ENCODE measurements at regions not wholly inside any gene's neighbourhood (a gene's known extent, or its start where the extent isn't known, plus 50 kb on each side); places are given as distances from the start of the nearest gene placed in this dataset.

- no peak for TF ChIP-seq CREB1 (IDR thresholded peaks at IDR 0.05; ENCODE audit: low read depth)
- no peak for TF ChIP-seq EGR1 (IDR thresholded peaks at IDR 0.05)
- no peak for TF ChIP-seq TAF1 (IDR thresholded peaks at IDR 0.05; ENCODE audit: low read depth)
- no peak for TF ChIP-seq REST (IDR thresholded peaks at IDR 0.05; ENCODE audit: low read depth)
- TF ChIP-seq USF1 (IDR thresholded peaks at IDR 0.05), result no peak
- no peak for TF ChIP-seq CEBPB (IDR thresholded peaks at IDR 0.05)
- TF ChIP-seq TEAD4 (IDR thresholded peaks at IDR 0.05), result no peak
- no peak for TF ChIP-seq RAD21 (IDR thresholded peaks at IDR 0.05; ENCODE audit: low read depth)
- no peak for TF ChIP-seq MAX (IDR thresholded peaks at IDR 0.05)
- no peak for TF ChIP-seq EP300 (IDR thresholded peaks at IDR 0.05; ENCODE audit: borderline replicate concordance)
- no peak for TF ChIP-seq YY1 (IDR thresholded peaks at IDR 0.05; ENCODE audit: low read depth)
- no peak for TF ChIP-seq ZBTB7A (IDR thresholded peaks at IDR 0.05; ENCODE audit: low read depth)
- no peak for TF ChIP-seq TCF12 (IDR thresholded peaks at IDR 0.05; ENCODE audit: low read depth)
- TF ChIP-seq FOXM1 (IDR thresholded peaks at IDR 0.05; ENCODE audit: borderline replicate concordance, low read depth), result no peak
- TF ChIP-seq NFIC (IDR thresholded peaks at IDR 0.05), result no peak
These were observed 146.0 kb downstream of the VAPA start for GRCh38 chr18:10059610-10060468.

GRCh38 chr18:10060469-10060782 lies 146.6 kb downstream of the VAPA start:
- TF ChIP-seq TCF12 (IDR thresholded peaks at IDR 0.05; ENCODE audit: low read depth), result no peak
- no peak for TF ChIP-seq ZBTB7A (IDR thresholded peaks at IDR 0.05; ENCODE audit: low read depth)
- TF ChIP-seq EP300 (IDR thresholded peaks at IDR 0.05; ENCODE audit: borderline replicate concordance), result no peak
- TF ChIP-seq CREB1 (IDR thresholded peaks at IDR 0.05; ENCODE audit: low read depth), result no peak
- no peak for TF ChIP-seq EGR1 (IDR thresholded peaks at IDR 0.05)
- TF ChIP-seq CEBPB (IDR thresholded peaks at IDR 0.05), result no peak
- no peak for TF ChIP-seq TAF1 (IDR thresholded peaks at IDR 0.05; ENCODE audit: low read depth)
- TF ChIP-seq FOXM1 (IDR thresholded peaks at IDR 0.05; ENCODE audit: borderline replicate concordance, low read depth), result no peak
- no peak for TF ChIP-seq TEAD4 (IDR thresholded peaks at IDR 0.05)
- TF ChIP-seq RAD21 (IDR thresholded peaks at IDR 0.05; ENCODE audit: low read depth), result no peak
- no peak for TF ChIP-seq REST (IDR thresholded peaks at IDR 0.05; ENCODE audit: low read depth)
- TF ChIP-seq MAX (IDR thresholded peaks at IDR 0.05), result no peak
- TF ChIP-seq USF1 (IDR thresholded peaks at IDR 0.05), result no peak
- TF ChIP-seq NFIC (IDR thresholded peaks at IDR 0.05), result no peak
- TF ChIP-seq YY1 (IDR thresholded peaks at IDR 0.05; ENCODE audit: low read depth), result no peak

- no peak for TF ChIP-seq USF1 (IDR thresholded peaks at IDR 0.05)
These were observed 147.0 kb downstream of the VAPA start for GRCh38 chr18:10060841-10061240.

GRCh38 chr18:10061566-10062140 lies 147.8 kb downstream of the VAPA start:
- TF ChIP-seq USF1 (IDR thresholded peaks at IDR 0.05), result no peak
- no peak for TF ChIP-seq ZBTB7A (IDR thresholded peaks at IDR 0.05; ENCODE audit: low read depth)
- no peak for TF ChIP-seq RAD21 (IDR thresholded peaks at IDR 0.05; ENCODE audit: low read depth)
- TF ChIP-seq FOXM1 (IDR thresholded peaks at IDR 0.05; ENCODE audit: borderline replicate concordance, low read depth), result no peak
- no peak for TF ChIP-seq REST (IDR thresholded peaks at IDR 0.05; ENCODE audit: low read depth)
- no peak for TF ChIP-seq EP300 (IDR thresholded peaks at IDR 0.05; ENCODE audit: borderline replicate concordance)
- TF ChIP-seq CEBPB (IDR thresholded peaks at IDR 0.05), result no peak
- no peak for TF ChIP-seq NFIC (IDR thresholded peaks at IDR 0.05)
- no peak for TF ChIP-seq TEAD4 (IDR thresholded peaks at IDR 0.05)
- TF ChIP-seq TCF12 (IDR thresholded peaks at IDR 0.05; ENCODE audit: low read depth), result no peak
- no peak for TF ChIP-seq YY1 (IDR thresholded peaks at IDR 0.05; ENCODE audit: low read depth)
- TF ChIP-seq MAX (IDR thresholded peaks at IDR 0.05), result no peak
- no peak for TF ChIP-seq TAF1 (IDR thresholded peaks at IDR 0.05; ENCODE audit: low read depth)
- no peak for TF ChIP-seq CREB1 (IDR thresholded peaks at IDR 0.05; ENCODE audit: low read depth)
- TF ChIP-seq EGR1 (IDR thresholded peaks at IDR 0.05), result no peak

Data from Ishikawa (cell line).